HCT116 (cell line): ENCODE measurements at regions not wholly inside any gene's neighbourhood (a gene's known extent, or its start where the extent isn't known, plus 50 kb on each side); places are given as distances from the start of the nearest gene placed in this dataset.

ENCODE experiments used
- CEBPB ChIP-seq: IDR thresholded peaks from 2 replicates; pipeline ENCODE4 v1.6.1; 2012; ENCODE audit warnings: low read depth
- CTCF ChIP-seq, 3 experiments: fragments of 200-600 bp in 1 of 3; sonication (generic) in 1 of 3; IDR thresholded peaks in 2 of 3; conservative IDR thresholded peaks in 1 of 3; 2 replicates each; pipeline ENCODE4 v1.5.1; 2012 to 2017; ENCODE audit warnings: low read depth in 2 of 3, low read length in 2 of 3, antibody characterized with exemption in 1 of 3, borderline replicate concordance in 1 of 3, control low read depth in 1 of 3, mild to moderate bottlenecking in 1 of 3, mixed read lengths in 1 of 3, mixed run types in 1 of 3, moderate library complexity in 1 of 3; ENCODE audit not compliant: insufficient read depth in 1 of 3
- EZH2 ChIP-seq: fragments of 200-600 bp; sonication (generic); IDR thresholded peaks from 2 replicates; pipeline ENCODE4 v1.6.1; 2017; ENCODE audit warnings: antibody characterized with exemption, mixed run types
- EZH2phosphoT487 ChIP-seq: fragments of 200-600 bp; IDR thresholded peaks from 2 replicates; pipeline ENCODE4 v1.6.1; 2018; ENCODE audit warnings: antibody characterized with exemption, borderline replicate concordance
- MAX ChIP-seq: IDR thresholded peaks from 2 replicates; pipeline ENCODE4 v1.6.1; 2012
- POLR2A ChIP-seq: IDR thresholded peaks from 2 replicates; pipeline ENCODE4 v1.7.0; 2011; ENCODE audit warnings: borderline replicate concordance; ENCODE audit not compliant: insufficient read depth, insufficient read length; ENCODE audit errors: extremely low read depth
- POLR2AphosphoS5 ChIP-seq: IDR thresholded peaks from 2 replicates; pipeline ENCODE4 v1.6.1; 2011; ENCODE audit warnings: mild to moderate bottlenecking, low read depth, low read length, moderate library complexity
- RAD21 ChIP-seq: IDR thresholded peaks from 2 replicates; pipeline ENCODE4 v1.6.1; 2012; ENCODE audit warnings: low read depth, mild to moderate bottlenecking
- REST ChIP-seq: IDR thresholded peaks from 2 replicates; pipeline ENCODE4 v1.6.1; 2012; ENCODE audit warnings: low read depth
- ZBTB33 ChIP-seq: IDR thresholded peaks from 2 replicates; pipeline ENCODE4 v1.6.1; 2011; ENCODE audit warnings: mild to moderate bottlenecking, low read length, moderate library complexity; ENCODE audit not compliant: insufficient replicate concordance; ENCODE audit errors: extremely low read depth
- ZFX ChIP-seq: fragments of 450-650 bp; IDR thresholded peaks from 2 replicates; pipeline ENCODE4 v1.6.1; 2017
- ZNF274 ChIP-seq: fragments of 200-500 bp; sonication (Bioruptor generic); IDR thresholded peaks from 2 replicates; pipeline ENCODE4 v1.6.1; 2014; ENCODE audit warnings: mild to moderate bottlenecking, low read depth, low read length, inconsistent platforms

- TF ChIP-seq CTCF (IDR thresholded peaks at IDR 0.05 in 2 of 3, conservative IDR thresholded peaks at IDR 0.05 in 1 of 3; ENCODE audit: borderline replicate concordance in 1 of 3, insufficient read depth in 1 of 3, low read depth in 2 of 3, low read length in 2 of 3), result no peak
- no peak for TF ChIP-seq CEBPB
- TF ChIP-seq EZH2, result no peak
- no peak for TF ChIP-seq ZFX
- no peak for TF ChIP-seq ZNF274
- no peak for TF ChIP-seq POLR2AphosphoS5
- TF ChIP-seq EZH2phosphoT487, result no peak
- TF ChIP-seq REST, result no peak
- no peak for TF ChIP-seq POLR2A
- no peak for TF ChIP-seq RAD21
- no peak for TF ChIP-seq ZBTB33
- no peak for TF ChIP-seq MAX
Measured at GRCh38 chr18:38353149-38353548, 787.6 kb upstream of the CELF4 start.
